GM12872 (cell line): ENCODE measurements at regions not wholly inside any gene's neighbourhood (a gene's known extent, or its start where the extent isn't known, plus 50 kb on each side); places are given as distances from the start of the nearest gene placed in this dataset.

ENCODE experiments used
- CTCF ChIP-seq: IDR thresholded peaks from 3 replicates; pipeline ENCODE4 v1.5.1; 2011; ENCODE audit warnings: low read depth, mild to moderate bottlenecking, low read length, moderate library complexity; ENCODE audit not compliant: insufficient read depth

GRCh38 chr9:13446286-13446937, 166.9 kb upstream of the MPDZ start:
- no peak for TF ChIP-seq CTCF

GRCh38 chr9:13445103-13445500, 165.6 kb upstream of the MPDZ start:
- no peak for TF ChIP-seq CTCF

GRCh38 chr9:13444245-13445102, 165.0 kb upstream of the MPDZ start:
- TF ChIP-seq CTCF = no peak

GRCh38 chr9:13443346-13444244, 164.1 kb upstream of the MPDZ start:
- no peak for TF ChIP-seq CTCF

GRCh38 chr9:13439685-13440476, 160.4 kb upstream of the MPDZ start:
- no peak for TF ChIP-seq CTCF

- TF ChIP-seq CTCF = no peak
Observed at GRCh38 chr9:13437866-13438265, 158.4 kb upstream of the MPDZ start.
